H1 (cell line): ENCODE measurements at regions not wholly inside any gene's neighbourhood (a gene's known extent, or its start where the extent isn't known, plus 50 kb on each side); places are given as distances from the start of the nearest gene placed in this dataset.

ENCODE experiments used
- CTCF ChIA-PET: fragments of 300-600 bp; sonication (Branson Sonifier 250); formaldehyde crosslinking; loops from one replicate; lab custom pipeline; 2021; ENCODE audit not compliant: partially characterized antibody; lab: Charles Lee
- POLR2A ChIA-PET: fragments of 300-600 bp; sonication (Branson Sonifier 250); formaldehyde crosslinking; loops from one replicate; lab custom pipeline; 2021; ENCODE audit warnings: inconsistent platforms; ENCODE audit not compliant: partially characterized antibody; lab: Charles Lee
- DNase-seq, 2 experiments: peaks; one replicate each; pipeline versions ENCODE4 v3.0.0 to v3.0.0-alpha.2; 2010 to 2022; ENCODE audit warnings: low spot score in 2 of 2, low read depth in 1 of 2, mixed read lengths in 1 of 2
- FAIRE-seq: peaks from 2 replicates; lab custom pipeline; 2011; peaks lifted over from hg19 to GRCh38; lab: Jason Lieb, UNC
- H2AFZ ChIP-seq: 2 replicates; pipeline ENCODE4 v1.8.1; 2012; ENCODE audit warnings: low read length, inconsistent platforms
- H2AK5ac ChIP-seq: 2 replicates; pipeline ENCODE4 v1.6.1; 2013; ENCODE audit warnings: low read depth, low read length
- H2BK120ac ChIP-seq: replicated peaks from 2 replicates; pipeline ENCODE3; 2013; ENCODE audit warnings: low read depth, low read length, inconsistent platforms
- H2BK12ac ChIP-seq: 2 replicates; pipeline ENCODE4 v1.6.1; 2013; ENCODE audit warnings: low read depth, low read length
- H2BK15ac ChIP-seq: 2 replicates; pipeline ENCODE4 v1.6.1; 2013; ENCODE audit warnings: low read length
- H2BK20ac ChIP-seq: 2 replicates; pipeline ENCODE4 v1.6.1; 2013; ENCODE audit warnings: low read length
- H2BK5ac ChIP-seq: 2 replicates; pipeline ENCODE4 v1.6.1; 2013; ENCODE audit warnings: low read depth, low read length
- H3K14ac ChIP-seq: 2 replicates; pipeline ENCODE4 v1.6.1; 2013; ENCODE audit warnings: inconsistent platforms; ENCODE audit not compliant: insufficient read length
- H3K18ac ChIP-seq: 2 replicates; pipeline ENCODE4 v1.6.1; 2013; ENCODE audit warnings: low read length; ENCODE audit errors: extremely low read depth
- H3K23ac ChIP-seq: 2 replicates; pipeline ENCODE4 v1.6.1; 2013; ENCODE audit warnings: inconsistent platforms; ENCODE audit not compliant: insufficient read length
- H3K23me2 ChIP-seq: 2 replicates; pipeline ENCODE4 v1.6.1; 2013; ENCODE audit warnings: low read depth, low read length
- H3K27ac ChIP-seq: 2 replicates; pipeline ENCODE4 v1.6.1; 2011; ENCODE audit warnings: low read depth, low read length, inconsistent platforms
- H3K27me3 ChIP-seq, 4 experiments: replicated peaks in 1 of 4; 1 replicate in 1 of 4; 2 replicates in 3 of 4; pipeline versions ENCODE4 v1.6.1 to v1.8.1; 2011 to 2013; ENCODE audit warnings: low read length in 3 of 4, mild to moderate bottlenecking in 3 of 4, inconsistent platforms in 2 of 4, mixed read lengths in 2 of 4, moderate library complexity in 1 of 4; ENCODE audit not compliant: control insufficient read depth in 3 of 4, insufficient read depth in 3 of 4; ENCODE audit errors: extremely low read depth in 1 of 4
- H3K36me3 ChIP-seq, 4 experiments: 2 replicates each; pipeline versions ENCODE4 v1.6.1 to v1.8.1; 2011 to 2013; ENCODE audit warnings: mild to moderate bottlenecking in 4 of 4, low read length in 3 of 4, moderate library complexity in 2 of 4, control low read depth in 1 of 4, inconsistent platforms in 1 of 4; ENCODE audit not compliant: insufficient read depth in 4 of 4, control insufficient read depth in 2 of 4
- H3K4ac ChIP-seq: replicated peaks from 2 replicates; pipeline ENCODE3; 2013; ENCODE audit warnings: low read length, low read depth, mixed read lengths, inconsistent platforms; ENCODE audit not compliant: insufficient read length
- H3K4me1 ChIP-seq, 4 experiments: replicated peaks in 1 of 4; 1 replicate in 1 of 4; 2 replicates in 3 of 4; pipeline versions ENCODE4 v1.6.1 to v1.8.1; 2011 to 2013; ENCODE audit warnings: low read length in 3 of 4, inconsistent platforms in 2 of 4, mixed read lengths in 1 of 4; ENCODE audit not compliant: insufficient read depth in 4 of 4, control insufficient read depth in 3 of 4
- H3K4me2 ChIP-seq, 2 experiments: 2 replicates each; pipeline versions ENCODE4 v1.6.1 to v1.8.1; 2011 to 2013; ENCODE audit warnings: low read depth in 2 of 2, low read length in 2 of 2, control low read depth in 1 of 2, inconsistent platforms in 1 of 2, mild to moderate bottlenecking in 1 of 2; ENCODE audit not compliant: insufficient read depth in 1 of 2
- H3K4me3 ChIP-seq, 4 experiments: fragments of 200-600, 300-600 bp in 1 of 4; sonication (generic), shearing (Covaris generic), sonication (Bioruptor Twin) in 1 of 4; 2 replicates each; pipeline versions ENCODE4 v1.5.1 to v1.8.1; 2011 to 2016; ENCODE audit warnings: low read length in 4 of 4, low read depth in 3 of 4, control low read depth in 2 of 4, inconsistent platforms in 2 of 4, mild to moderate bottlenecking in 2 of 4, mixed read lengths in 1 of 4, moderate library complexity in 1 of 4; ENCODE audit not compliant: insufficient read depth in 2 of 4; ENCODE audit errors: extremely low read depth in 1 of 4
- H3K56ac ChIP-seq: replicated peaks from 2 replicates; pipeline ENCODE3; 2013; ENCODE audit warnings: low read depth, mild to moderate bottlenecking, mixed read lengths, low read length, inconsistent platforms; ENCODE audit not compliant: insufficient read length
- H3K79me1 ChIP-seq: 2 replicates; pipeline ENCODE4 v1.6.1; 2013; ENCODE audit warnings: low read depth, low read length, control low read depth
- H3K79me2 ChIP-seq, 2 experiments: 2 replicates each; pipeline versions ENCODE4 v1.6.1 to v1.8.1; 2012 to 2013; ENCODE audit warnings: low read length in 2 of 2, mild to moderate bottlenecking in 2 of 2, inconsistent platforms in 1 of 2; ENCODE audit not compliant: insufficient read depth in 2 of 2, control insufficient read depth in 1 of 2
- H3K9ac ChIP-seq, 4 experiments: replicated peaks in 1 of 4; 1 replicate in 1 of 4; 2 replicates in 3 of 4; pipeline versions ENCODE4 v1.6.1 to v1.8.1; 2011 to 2013; ENCODE audit warnings: low read depth in 3 of 4, low read length in 3 of 4, control low read depth in 2 of 4, mild to moderate bottlenecking in 2 of 4, moderate library complexity in 2 of 4, inconsistent platforms in 1 of 4; ENCODE audit errors: extremely low read depth in 1 of 4
- H3K9me3 ChIP-seq, 2 experiments: 2 replicates each; pipeline versions ENCODE4 v1.6.1 to v1.8.1; 2012 to 2013; ENCODE audit warnings: mild to moderate bottlenecking in 2 of 2, moderate library complexity in 2 of 2, control low read depth in 1 of 2, inconsistent platforms in 1 of 2, low read depth in 1 of 2, low read length in 1 of 2, mixed read lengths in 1 of 2; ENCODE audit not compliant: insufficient read depth in 2 of 2
- H4K20me1 ChIP-seq, 2 experiments: replicated peaks in 1 of 2; 2 replicates each; pipeline versions ENCODE3 to v1.8.1; 2011 to 2013; ENCODE audit warnings: inconsistent platforms in 2 of 2, low read length in 2 of 2, mild to moderate bottlenecking in 1 of 2; ENCODE audit not compliant: insufficient read depth in 2 of 2, control insufficient read depth in 1 of 2
- H4K5ac ChIP-seq: 2 replicates; pipeline ENCODE4 v1.6.1; 2013; ENCODE audit warnings: low read length, low read depth, mixed read lengths, inconsistent platforms; ENCODE audit not compliant: insufficient read length
- H4K8ac ChIP-seq: 2 replicates; pipeline ENCODE4 v1.8.0; 2013; ENCODE audit warnings: mild to moderate bottlenecking, moderate library complexity, low read length, inconsistent platforms; ENCODE audit not compliant: insufficient read depth; ENCODE audit errors: extremely low read depth
- H4K91ac ChIP-seq: replicated peaks from 2 replicates; pipeline ENCODE3; 2013; ENCODE audit warnings: low read length, mixed read lengths, inconsistent platforms; ENCODE audit not compliant: insufficient read length
- POU5F1 ChIP-seq: IDR thresholded peaks from 2 replicates; pipeline ENCODE4 v1.6.1; 2011; ENCODE audit warnings: low read depth, mild to moderate bottlenecking, low read length, moderate library complexity
- WGBS, 2 experiments: shearing (Covaris generic) in 1 of 2; methylation state at CpG; one replicate each; pipeline versions ENCODE4 v1.1.6 to v1.1.7; 2013 to 2015; ENCODE audit warnings: low lambda C conversion rate in 2 of 2, mixed read lengths in 2 of 2, inconsistent platforms in 1 of 2, low coverage in 1 of 2, missing lambda C conversion rate in 1 of 2; ENCODE audit not compliant: insufficient replicate concordance in 2 of 2, insufficient coverage in 1 of 2, insufficient read length in 1 of 2; ENCODE audit errors: extremely low coverage in 1 of 2, missing lambda C conversion rate in 1 of 2; 5-methylcytosine and 5-hydroxymethylcytosine counted together

- no peak for DNase-seq
- no peak overlapping the region for H4K91ac ChIP-seq
- no peak overlapping the region for H3K4me3 ChIP-seq
- H2BK12ac ChIP-seq: no peak overlapping the region
- H3K4me1 ChIP-seq: no peaks in the 10 kb centered on the region
- H3K23me2 ChIP-seq: no peaks in the 10 kb centered on the region
- no peak overlapping the region for H2BK5ac ChIP-seq
- no peak overlapping the region for H2BK120ac ChIP-seq
- WGBS, 2 experiments: 92% methylated on average over 2 of the region's 2 CpGs; no CpG with 5 or more reads in 1 of the 2 experiments
- H4K20me1 ChIP-seq: no peaks in the 10 kb centered on the region
- H2AFZ ChIP-seq: no peak overlapping the region
- POLR2A ChIA-PET: no interaction called here
- no peak overlapping the region for H2BK20ac ChIP-seq
- H4K5ac ChIP-seq: no peak overlapping the region
- H2AK5ac ChIP-seq: no peak overlapping the region
- no peak for TF ChIP-seq POU5F1
- H3K27me3 ChIP-seq: no peaks in the 10 kb centered on the region
- no peak overlapping the region for H3K14ac ChIP-seq
- H3K4ac ChIP-seq: no peak overlapping the region
- H2BK15ac ChIP-seq: no peak overlapping the region
- H3K79me1 ChIP-seq: no peaks in the 10 kb centered on the region
- H3K27ac ChIP-seq: no peak overlapping the region
- H3K36me3 ChIP-seq: no peaks in the 10 kb centered on the region
- no peaks in the 10 kb centered on the region for H3K9me3 ChIP-seq
- H3K23ac ChIP-seq: no peak overlapping the region
- no peak overlapping the region for H3K56ac ChIP-seq
- no peak overlapping the region for H3K4me2 ChIP-seq
- no peak overlapping the region for H3K9ac ChIP-seq
- CTCF ChIA-PET: interaction anchor here (0.5 kb wide), 1 partner anchor 316 kb away, joined by 4 read pairs; no protein-coding TSS in a partner anchor
- FAIRE-seq: no peak
- H3K18ac ChIP-seq: no peak overlapping the region
- no peak overlapping the region for H4K8ac ChIP-seq
- H3K79me2 ChIP-seq: no peaks in the 10 kb centered on the region
These were observed 132.4 kb upstream of the FTMT start for GRCh38 chr5:121719255-121719654.
